Nucleus accumbens (tissue), 56 donors: ENCODE measurements at regions not wholly inside any gene's neighbourhood (a gene's known extent, or its start where the extent isn't known, plus 50 kb on each side); places are given as distances from the start of the nearest gene placed in this dataset.

Source experiments
- DNase-seq, 56 donors: peaks; one replicate each; lab custom pipeline; 2025; lab: John Stamatoyannopoulos, UW

DNA sequence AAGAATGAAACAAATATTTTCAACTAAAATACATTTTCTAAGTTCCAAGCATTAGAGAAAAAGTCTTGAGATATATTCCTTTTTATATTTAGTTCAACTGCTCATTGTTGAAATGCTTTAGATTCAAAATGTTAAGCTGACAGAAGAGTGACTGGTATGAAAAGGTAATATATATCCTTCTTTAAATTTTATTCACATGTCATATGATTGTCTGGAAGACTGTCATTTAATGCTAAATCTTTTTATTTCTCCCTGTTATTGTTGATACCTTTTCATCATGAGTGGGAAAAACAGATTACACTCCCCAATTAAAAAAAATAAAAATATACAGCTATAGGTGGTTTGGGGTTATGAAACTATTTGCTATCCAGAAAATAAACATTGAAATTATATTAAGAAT is 965.4 kb downstream of the JRKL start:
- DNase-seq: no peak

DNA sequence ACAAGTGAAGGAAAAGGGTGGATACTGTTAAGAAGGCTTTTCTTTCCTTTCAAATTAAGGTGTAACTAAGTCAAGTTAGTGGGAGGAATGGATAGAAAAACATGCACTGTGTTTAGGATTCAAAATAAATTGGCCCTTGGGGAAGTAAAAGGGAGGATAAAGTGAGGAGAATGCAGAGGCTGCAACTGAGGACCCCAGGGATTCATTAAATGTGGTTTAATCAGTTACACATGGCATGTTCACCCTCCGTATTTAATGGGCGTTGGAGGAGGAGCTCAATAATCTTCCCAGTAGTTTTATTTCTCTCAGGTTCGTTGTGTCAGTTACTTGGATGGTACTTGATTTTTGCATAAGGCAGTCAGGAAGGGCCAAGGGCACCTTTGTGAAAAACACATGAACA is 966.3 kb downstream of the JRKL start:
- DNase-seq: no peak

DNA sequence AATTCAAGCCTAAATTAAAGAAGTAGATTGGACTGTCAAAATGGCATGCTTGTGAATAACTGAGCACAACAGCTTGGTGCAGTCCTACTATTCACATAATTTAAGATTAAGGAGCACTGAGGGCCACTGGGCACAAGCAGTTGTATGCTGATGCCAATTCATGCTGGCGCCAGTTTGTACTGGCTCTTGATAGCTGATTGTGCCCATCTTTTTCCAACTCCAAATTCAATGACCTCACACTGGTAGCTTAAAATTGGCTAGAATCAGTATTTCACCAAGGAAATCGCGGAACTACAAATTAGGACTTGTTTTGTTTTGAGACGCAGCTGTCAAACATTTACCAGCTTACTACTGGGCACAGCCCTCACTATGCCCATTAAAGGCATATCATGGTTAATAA is 969.2 kb downstream of the JRKL start:
- DNase-seq: no peak

DNA sequence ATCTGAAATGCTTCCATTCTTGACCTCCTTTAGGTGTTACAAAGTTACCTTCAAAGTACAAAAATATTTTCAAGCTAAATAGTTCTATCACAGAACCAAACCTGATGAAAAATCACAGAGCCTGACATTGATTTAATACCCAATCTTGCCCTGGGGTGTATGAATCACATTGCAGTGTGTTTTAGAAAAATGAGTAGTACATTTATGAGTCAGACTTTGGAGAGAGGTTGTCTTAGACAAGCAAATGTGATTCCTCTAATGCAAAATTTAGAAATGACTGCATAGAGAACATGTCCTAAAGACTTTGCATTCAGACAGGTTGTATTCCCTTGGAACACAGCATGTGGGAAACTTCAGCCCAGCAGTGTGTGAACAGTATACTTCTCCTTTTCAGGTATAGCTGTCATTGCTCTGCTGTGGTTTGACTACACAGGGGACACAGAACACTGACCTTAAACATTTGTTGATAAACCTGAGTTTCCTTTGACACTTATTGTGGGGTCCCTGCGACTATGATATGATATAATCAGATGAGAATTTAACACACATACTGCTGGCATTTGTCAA is 972.1 kb downstream of the JRKL start:
- DNase-seq: peak in 4 of 56 donors; percentile 4 to 20 (median 10)

GRCh38 chr11:97363331-97363730 is 973.5 kb downstream of the JRKL start:
- DNase-seq: no peak

GRCh38 chr11:97364047-97364446 is 974.2 kb downstream of the JRKL start:
- DNase-seq: no peak

- no peak for DNase-seq
Measured at GRCh38 chr11:97367406-97368083, 977.7 kb downstream of the JRKL start.

DNA sequence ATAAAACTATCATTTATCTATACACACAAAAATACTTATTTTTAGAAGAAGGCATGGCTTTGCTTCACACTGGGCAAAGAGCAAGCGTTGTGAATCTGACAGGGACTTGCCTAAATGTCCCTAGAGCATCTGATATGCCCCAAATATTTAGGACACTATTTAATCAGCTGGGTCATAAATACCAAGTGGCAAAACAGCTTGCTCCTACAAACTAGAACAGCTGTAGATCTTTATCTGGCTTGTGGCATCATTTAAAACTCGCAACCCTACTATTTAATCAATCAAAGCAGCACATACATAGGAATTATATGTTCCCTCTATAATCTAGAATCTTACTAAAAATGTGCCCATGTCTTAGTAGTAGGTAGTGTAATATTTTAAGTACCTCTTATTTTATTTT is 999.5 kb downstream of the JRKL start:
- DNase-seq: no peak

DNA sequence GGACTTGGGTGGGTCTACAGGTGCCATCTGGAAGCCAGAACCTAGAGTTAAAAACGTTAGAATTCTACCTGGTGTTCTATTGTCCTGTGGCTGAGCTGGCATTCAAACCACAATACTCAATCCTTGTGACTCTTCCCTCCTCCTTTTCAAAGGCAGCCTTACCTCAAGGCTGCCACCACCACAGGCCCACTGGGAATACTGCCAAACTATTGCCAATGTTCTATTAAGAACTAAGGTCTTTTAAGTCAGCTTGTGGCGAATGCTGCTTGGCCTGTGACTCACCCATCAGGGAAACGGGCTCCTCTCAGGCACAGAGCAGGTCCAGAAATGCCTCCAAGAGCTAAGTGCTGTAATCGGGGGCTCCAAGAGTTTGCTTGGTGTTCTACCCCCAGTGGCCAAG is 1008.4 kb downstream of the JRKL start:
- no peak for DNase-seq

GRCh38 chr11:97409141-97409540 is 1019.3 kb downstream of the JRKL start:
- DNase-seq: no peak

GRCh38 chr11:97414801-97415200 is 1025.0 kb downstream of the JRKL start:
- DNase-seq: no peak

GRCh38 chr11:97419729-97420128 is 1029.9 kb downstream of the JRKL start:
- no peak for DNase-seq

DNA sequence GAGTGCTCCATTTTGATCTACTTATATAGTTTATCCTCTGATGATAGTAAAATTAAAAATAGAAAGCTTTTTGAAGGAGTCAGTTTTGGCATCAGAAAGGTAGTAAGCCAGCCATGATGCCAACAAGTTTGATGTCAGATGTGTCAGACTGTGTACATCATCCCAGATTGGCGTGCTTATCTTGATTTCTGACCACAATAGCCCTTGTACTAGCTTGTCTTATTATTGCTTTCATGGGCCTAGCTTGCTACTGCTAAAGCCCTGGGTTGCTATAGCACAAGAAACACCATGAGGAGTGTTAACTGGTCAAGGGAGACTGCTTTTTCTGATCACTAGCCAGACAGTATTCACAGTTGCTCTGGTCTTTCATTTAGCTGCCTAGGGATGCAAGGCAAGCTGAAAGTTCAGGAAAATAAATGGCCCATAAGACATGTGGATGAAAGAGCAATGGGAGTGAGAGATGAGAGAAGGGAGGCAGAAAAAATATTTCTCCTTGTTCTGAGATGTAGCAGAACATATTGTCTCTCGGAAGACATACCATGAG is 1038.5 kb downstream of the JRKL start:
- no peak for DNase-seq

- DNase-seq: no peak
Measured at GRCh38 chr11:97430877-97431276, 1041.1 kb downstream of the JRKL start.

- no peak for DNase-seq
Measured at GRCh38 chr11:97432926-97433325, 1043.1 kb downstream of the JRKL start.

DNA sequence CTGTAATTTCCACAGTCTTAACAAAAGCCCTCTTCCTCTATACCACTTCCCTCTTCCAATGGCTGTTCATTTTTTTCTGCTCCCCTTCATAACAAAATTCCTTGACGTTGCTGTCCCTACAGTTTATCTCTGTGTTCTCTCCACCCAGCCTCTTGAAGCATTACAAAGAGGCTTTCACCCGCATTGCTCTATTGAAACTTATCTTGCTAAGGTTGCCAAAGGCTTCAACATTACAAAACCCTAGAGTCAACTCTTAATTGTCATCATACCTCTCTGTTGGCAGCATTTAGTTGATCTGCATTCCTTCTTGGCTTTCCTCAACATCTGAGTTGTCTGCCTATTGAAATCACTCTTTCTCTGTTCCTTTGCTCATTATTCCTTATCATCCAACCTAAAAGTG is 1055.7 kb downstream of the JRKL start:
- DNase-seq: no peak

- no peak for DNase-seq
Measured at GRCh38 chr11:97451441-97451840, 1061.6 kb downstream of the JRKL start.

DNA sequence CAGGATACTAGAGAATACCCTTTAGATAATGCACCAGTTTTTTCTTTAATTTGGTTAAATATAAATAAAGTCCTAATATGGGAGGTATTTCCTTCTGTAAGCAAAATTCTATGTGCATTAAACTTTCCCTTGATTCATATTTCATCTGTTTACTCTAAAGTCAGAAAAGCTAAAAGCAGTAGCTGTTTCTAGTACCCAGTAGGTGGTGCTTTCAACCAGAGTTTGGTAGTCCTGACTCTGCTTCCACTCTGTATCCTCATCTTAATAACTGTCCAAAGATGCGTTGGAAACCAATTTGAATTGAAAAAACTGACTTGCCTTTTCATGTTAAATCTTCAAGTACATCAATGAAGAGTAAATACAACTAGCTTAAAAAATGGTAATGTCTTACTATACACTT is 1065.2 kb downstream of the JRKL start:
- no peak for DNase-seq

GRCh38 chr11:97460091-97460490 is 1070.3 kb downstream of the JRKL start:
- no peak for DNase-seq

DNA sequence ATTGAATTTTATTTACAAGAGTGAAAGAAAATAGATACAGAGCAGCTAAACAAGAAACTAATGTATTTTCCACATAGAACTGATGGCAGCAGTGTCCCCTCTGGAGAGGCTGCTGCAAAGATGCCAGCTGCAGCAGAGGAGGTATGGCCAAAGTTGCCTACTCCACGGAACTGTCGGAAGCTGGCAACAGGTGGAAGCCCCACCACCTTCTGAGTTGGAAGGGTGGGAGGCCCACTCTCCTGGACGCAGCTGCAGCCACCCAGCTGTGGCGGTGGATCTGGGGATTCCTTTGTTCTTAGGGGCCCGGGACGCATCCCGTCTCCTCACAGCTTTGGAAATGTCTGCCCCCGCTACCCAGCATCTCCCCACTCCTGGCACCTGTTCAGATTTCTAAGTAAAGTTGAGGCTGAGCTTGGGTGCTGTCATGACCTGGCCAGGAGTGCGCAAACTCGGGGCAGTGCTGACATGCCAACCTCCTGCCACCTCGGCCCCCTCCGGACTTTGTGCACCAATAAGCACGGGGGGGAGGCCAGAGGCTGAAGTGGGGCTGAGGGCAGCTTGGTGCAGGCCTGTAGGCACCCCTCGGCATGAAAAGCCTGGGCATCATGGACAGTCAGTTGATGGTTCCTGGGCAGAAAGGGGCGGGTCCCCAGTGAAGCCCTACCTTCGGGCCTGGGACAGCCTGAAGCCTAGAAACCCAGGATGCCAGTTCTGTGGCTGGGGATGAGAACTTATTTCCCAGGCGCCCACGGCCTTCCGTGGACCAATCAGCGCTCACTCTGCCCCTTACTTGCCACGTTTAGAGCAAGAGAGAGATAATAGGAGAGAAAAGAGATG is 1071.4 kb downstream of the JRKL start:
- no peak for DNase-seq

DNA sequence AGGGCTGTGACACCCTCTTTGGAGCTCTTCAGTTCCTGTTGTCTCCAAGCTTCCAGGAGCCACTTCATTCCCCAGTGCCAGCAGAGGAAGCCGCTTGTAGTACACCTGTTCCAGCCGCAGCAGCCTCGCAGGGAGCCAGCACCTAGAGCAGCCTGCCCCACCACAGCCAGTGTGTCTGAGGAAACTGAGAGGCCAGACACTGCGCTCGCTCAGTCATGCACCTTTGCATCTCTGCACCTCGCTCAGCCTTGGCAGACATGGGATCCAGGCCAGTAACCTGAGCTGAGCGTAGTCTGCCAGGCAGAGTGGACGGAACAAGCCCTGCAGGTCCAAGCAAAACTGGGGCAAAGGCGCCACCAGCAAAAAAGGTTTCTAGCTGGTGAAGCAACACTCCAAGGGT is 1072.1 kb downstream of the JRKL start:
- DNase-seq: no peak

GRCh38 chr11:97463891-97464290 is 1074.1 kb downstream of the JRKL start:
- no peak for DNase-seq
